Hepatocyte (in vitro differentiated cells): ENCODE measurements at regions not wholly inside any gene's neighbourhood (a gene's known extent, or its start where the extent isn't known, plus 50 kb on each side); places are given as distances from the start of the nearest gene placed in this dataset.

ENCODE experiments used
- EZH2 ChIP-seq: fragments of 200-600 bp; sonication (generic); IDR thresholded peaks from 2 replicates; pipeline ENCODE4 v1.6.1; 2016; ENCODE audit warnings: antibody characterized with exemption, mild to moderate bottlenecking, borderline replicate concordance
- TF ChIP-seq, protein P1 (sequence below): fragments of 200-600 bp; sonication (generic); IDR thresholded peaks from 2 replicates; pipeline ENCODE4 v1.5.1; 2016; ENCODE audit warnings: antibody characterized with exemption, mild to moderate bottlenecking; ENCODE audit not compliant: poor library complexity

DNA sequence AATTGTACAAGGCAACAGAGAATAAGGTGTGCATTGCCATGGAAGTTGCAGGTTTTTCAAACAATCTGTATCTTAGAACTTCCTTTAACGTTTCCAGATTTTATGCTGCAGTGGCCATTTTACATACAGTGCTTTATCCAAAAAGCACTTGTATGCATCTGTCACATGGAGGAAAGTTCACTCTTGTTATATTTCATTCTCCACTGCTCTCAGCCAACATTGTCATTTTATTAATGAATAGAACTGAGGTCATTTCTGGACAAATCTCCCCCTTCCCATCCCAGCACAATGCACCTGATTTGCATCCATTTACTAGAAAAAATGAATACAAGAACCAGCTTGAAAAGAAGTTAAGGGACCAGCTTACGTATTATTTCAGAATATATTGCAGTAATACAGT lies 342.0 kb downstream of the USP25 start:
- TF ChIP-seq, protein P1, sequence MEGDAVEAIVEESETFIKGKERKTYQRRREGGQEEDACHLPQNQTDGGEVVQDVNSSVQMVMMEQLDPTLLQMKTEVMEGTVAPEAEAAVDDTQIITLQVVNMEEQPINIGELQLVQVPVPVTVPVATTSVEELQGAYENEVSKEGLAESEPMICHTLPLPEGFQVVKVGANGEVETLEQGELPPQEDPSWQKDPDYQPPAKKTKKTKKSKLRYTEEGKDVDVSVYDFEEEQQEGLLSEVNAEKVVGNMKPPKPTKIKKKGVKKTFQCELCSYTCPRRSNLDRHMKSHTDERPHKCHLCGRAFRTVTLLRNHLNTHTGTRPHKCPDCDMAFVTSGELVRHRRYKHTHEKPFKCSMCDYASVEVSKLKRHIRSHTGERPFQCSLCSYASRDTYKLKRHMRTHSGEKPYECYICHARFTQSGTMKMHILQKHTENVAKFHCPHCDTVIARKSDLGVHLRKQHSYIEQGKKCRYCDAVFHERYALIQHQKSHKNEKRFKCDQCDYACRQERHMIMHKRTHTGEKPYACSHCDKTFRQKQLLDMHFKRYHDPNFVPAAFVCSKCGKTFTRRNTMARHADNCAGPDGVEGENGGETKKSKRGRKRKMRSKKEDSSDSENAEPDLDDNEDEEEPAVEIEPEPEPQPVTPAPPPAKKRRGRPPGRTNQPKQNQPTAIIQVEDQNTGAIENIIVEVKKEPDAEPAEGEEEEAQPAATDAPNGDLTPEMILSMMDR: no peak
- TF ChIP-seq EZH2: no peak
